HepG2 (cell line): ENCODE measurements at regions not wholly inside any gene's neighbourhood (a gene's known extent, or its start where the extent isn't known, plus 50 kb on each side); places are given as distances from the start of the nearest gene placed in this dataset.

Experiments
- FOSL1 ChIP-seq: sonication (generic); formaldehyde crosslinking; IDR thresholded peaks from 2 replicates; pipeline ENCODE4 v1.9.0; 2021; ENCODE audit warnings: missing genetic modification reagents, borderline replicate concordance
- NFE2L1 ChIP-seq: sonication (generic); formaldehyde crosslinking; IDR thresholded peaks from 2 replicates; pipeline ENCODE4 v1.4.0; 2020; ENCODE audit warnings: missing genetic modification reagents, mild to moderate bottlenecking, borderline replicate concordance

DNA sequence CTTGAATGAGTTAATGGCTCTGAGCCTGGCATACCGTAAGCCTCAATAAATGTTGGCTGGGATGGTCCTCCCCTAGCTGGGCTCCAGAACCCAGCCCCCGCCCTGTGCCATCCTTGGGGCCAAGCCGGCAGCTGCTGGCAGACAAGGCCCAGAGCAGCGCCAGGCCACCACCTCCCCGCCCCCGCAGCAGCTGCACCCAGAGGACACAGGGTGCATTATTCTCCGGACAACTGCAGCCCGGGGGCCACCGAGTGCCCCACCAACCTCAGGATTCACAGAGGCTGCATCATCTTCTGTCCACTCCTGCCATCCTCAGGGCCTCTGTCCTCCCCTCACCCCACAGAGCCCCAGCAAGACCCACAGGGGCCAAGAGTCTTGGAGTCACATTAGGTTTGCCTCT is 92.7 kb downstream of the NCOR2 start:
- TF ChIP-seq FOSL1 (CRISPR knock-in tag) = no peak
- TF ChIP-seq NFE2L1 = no peak
